GM18873 (cell line): ENCODE measurements at regions not wholly inside any gene's neighbourhood (a gene's known extent, or its start where the extent isn't known, plus 50 kb on each side); places are given as distances from the start of the nearest gene placed in this dataset.
A peak's percentile ranks its signal among the peaks of the same experiment; 100 is the strongest.
"Not testable (repeated sequence)": the region's sequence is repeated elsewhere in the genome, so short reads cannot be mapped to it uniquely, and the experiment has no call there.

Source experiments
- ATAC-seq: cut with Tn5 transposase; IDR thresholded peaks from one replicate; pipeline ENCODE4 v1.9.1; 2021; ENCODE audit warnings: mild to moderate bottlenecking, moderate library complexity, moderate number of reproducible peaks; ENCODE audit not compliant: unreplicated experiment, low FRiP score

DNA sequence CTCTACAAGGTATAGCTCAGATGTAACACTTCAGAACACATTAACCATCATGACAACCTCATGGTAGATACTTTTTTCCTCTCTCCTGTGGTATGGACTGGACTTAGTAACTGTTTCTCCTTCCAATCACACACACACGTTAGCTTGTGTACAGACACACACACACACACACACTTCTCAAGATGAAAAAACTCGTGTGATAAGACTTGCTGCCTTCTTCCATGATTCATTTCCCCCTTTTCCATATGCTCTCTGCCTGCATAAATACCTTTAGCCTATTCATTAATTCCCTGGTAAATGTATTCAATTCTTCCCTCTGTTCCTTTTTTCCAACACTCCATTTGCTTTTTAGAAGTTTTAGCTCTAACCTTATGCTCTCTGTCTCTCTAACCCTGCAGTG is 118.9 kb upstream of the TANK start:
- ATAC-seq, result no peak

DNA sequence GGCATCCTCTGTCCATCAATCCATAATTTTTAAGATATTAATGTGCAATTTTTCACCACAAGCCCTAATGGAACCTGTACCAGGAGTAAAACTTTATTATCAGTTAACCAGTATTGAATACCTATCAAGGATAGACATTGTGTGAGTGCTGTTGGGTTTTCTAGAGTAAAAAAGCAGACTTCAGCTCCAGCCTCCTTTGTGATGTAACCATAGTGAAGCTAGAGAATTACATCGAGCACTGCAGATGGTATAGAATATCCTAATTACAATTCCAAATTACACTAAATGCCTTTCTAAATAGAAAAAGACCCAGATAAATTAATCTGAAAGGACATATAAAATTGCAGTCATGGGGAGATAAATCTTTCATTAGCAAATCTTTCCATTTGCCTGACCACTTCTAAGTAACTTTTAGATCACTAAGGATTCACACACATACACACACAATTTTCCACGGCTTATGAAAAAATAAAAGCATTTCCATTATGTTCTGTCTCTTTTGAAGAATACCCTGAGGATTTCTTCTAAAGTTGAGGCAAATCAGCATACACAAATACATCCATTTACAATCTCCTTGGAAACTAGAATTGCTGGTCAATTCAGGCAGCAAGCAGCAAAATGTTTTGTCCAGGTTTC is 117.1 kb upstream of the TANK start:
- ATAC-seq, result no peak

DNA sequence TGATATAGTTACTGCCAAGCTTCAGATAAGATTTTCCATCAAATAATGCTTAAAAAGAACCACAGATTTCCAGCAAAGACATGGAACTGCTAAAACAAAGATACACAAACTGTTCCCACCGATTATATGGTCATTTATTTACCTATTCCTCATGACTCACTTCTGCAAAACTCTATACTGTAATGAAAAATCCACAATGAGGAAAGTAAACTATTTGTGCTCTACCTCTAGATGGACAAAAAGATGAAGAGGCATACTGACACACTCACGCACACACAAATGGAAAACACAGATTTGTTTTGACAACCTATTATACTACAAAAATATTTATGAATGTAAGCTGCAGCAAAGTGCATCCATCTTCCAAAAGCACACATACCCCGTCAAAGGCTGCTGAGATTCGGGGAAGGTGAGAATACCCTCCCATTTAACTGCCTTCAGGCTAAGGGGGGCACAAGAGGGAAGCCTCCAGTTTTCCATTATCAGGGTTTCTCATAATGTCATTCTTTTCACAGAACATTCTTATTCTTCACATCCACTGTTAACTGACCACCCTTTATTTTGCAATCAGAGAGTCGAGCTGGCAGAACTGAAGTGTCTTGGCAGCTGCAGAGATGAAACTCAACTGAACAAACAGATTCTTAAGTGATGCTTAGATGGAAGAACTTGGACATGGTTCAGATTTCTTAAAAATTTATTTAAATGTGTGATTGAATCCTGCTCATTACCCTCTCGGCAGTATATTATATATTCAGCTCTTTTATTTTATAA is 115.9 kb upstream of the TANK start:
- no peak for ATAC-seq

DNA sequence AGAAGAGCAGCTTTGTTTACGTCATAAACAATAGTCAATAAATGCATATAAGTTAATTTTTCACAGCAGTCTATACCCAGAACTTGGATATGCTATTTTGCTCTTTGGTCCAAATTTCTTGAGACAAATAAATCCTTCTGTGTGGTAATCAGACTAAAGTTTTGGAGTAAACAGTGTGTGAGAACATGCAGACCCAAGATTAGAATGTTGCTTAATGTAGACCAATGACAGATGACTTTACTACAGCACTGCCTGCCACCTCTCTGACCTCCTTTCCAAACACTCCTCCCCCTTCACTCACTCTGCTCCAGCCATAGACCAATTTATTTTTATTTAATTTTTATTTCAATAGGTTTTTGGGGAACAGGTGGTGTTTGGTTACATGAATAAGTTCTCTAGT is 115.3 kb upstream of the TANK start:
- ATAC-seq, result no peak

DNA sequence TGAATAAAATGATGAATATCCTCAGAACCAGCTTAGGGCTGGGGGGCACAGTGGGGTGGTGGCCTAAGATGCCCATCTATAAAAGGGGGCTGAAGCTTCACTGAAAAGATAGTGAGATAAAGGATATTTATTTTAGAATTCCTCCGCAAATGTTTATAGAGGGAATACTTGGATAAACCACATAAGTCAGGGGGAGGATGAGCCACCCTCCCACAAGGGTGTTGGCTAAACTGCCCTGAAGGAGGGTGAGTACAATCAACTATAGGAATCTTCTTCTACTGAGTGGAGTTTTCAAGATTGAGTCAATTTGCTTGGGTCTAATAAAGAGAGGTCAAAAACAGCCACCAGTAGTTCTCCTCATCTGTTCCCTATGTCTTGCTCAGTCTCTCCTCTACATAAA is 114.5 kb upstream of the TANK start:
- ATAC-seq, result no peak

DNA sequence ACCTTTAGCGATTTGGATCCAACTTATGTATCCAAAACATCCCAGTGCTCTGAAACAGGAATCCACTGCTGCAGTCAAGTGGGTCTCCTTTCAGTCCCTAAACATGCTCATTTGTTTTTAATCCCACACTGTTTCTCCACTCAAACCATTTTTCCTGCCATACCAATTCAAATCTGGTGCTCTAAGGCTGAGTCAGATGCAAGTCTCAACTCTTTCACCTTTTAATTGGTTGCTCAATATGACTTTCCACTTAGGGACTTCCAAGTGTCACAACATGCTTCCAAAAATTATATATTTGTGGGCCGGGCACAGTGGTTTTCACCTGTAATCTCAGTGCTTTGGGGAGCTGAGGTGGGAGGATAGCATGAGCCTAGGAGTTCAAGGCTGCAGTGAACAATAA is 113.4 kb upstream of the TANK start:
- ATAC-seq, result no peak

DNA sequence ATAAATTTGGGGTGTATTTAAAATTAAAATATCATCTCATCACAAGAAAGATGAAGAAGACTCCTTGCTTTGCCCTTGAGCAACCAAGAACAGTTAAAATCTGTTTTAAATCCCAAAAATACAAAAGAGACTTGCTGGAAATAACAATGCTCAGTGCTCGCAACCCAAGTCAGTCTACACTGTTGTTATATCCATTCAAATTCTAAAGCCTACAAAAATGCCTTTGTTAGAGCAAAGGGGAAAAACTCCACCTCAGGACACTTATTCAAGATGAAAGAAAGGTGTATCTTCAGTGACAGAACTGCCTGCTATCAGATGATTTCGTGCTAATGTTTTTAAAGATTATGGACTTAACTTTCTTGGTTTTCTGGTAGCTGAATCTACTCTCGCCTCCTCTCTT is 111.9 kb upstream of the TANK start:
- no peak for ATAC-seq

DNA sequence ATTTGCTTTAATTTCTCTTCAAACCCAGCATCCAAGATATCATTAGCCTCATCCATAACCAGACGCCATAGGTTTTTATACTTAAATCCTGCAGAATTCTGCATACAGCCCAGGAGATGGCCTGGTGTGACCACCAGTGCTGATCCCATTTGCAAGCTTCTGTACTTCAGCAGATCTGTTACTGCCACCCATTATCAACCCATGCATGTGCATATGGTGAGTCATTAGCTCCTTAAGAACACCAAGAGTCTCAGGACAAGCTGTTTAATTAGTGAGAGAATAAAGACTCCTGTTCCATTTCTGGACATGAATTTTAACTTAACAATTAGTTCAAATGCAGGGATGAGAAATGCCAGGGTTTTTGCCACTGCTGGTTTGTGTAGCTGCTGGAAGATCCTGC is 110.7 kb upstream of the TANK start:
- ATAC-seq, result no peak

DNA sequence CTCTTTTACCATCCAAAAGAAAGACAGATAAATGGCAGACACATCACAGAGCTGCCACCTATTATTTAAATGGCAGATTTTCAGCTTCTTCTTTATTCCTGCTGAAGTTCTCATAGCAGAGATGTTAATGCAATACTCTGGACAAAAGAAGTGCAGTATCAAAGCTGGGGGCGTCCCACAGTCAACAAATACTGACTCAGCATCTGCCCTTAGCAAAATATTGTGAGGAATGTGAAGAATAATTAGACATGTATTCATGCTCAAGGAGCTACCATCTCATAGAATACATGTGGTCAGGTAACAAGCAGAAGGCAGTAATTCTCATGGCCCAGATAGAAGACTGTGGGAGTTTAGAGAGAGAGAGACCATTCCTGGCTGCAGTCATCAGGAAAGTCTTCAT is 108.0 kb upstream of the TANK start:
- no peak for ATAC-seq

DNA sequence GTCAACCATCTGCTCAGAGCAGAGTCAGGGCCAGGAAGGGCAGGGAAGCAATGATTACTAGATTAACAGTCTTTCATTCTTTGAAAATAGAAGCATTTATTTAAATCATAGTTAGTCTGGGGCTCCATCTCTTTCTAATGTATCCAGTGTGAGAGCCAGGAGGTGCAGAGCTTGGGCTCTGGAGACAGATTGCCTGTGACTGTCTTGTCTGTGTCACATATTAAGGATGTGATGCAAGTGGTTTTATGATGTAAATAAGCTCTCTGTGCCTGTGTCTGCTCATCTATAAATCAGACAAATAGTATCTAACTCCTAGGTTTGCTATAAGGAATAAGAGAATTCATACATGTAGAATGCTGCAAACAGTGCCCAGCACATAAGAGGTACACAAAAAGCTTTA is 104.9 kb upstream of the TANK start:
- ATAC-seq, result no peak

DNA sequence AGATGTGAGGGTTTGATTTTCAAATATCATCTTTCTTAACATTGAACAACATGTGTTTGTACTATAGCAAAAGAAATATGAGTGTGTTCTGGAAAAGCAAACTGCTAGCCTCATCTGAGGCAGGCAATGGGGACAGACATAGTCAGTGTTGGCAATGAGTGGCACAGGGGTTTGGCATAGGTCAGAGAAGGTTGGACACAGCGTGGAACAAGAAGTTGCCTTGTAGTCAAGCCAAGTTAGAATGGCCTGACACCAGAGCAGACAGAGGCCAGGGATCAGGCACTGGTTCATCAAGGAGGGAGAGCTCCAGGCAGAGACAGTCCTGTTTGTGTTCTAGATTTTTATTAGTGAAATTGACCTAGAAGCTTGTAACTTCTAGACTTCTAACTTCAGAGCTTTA is 100.8 kb upstream of the TANK start:
- no peak for ATAC-seq

DNA sequence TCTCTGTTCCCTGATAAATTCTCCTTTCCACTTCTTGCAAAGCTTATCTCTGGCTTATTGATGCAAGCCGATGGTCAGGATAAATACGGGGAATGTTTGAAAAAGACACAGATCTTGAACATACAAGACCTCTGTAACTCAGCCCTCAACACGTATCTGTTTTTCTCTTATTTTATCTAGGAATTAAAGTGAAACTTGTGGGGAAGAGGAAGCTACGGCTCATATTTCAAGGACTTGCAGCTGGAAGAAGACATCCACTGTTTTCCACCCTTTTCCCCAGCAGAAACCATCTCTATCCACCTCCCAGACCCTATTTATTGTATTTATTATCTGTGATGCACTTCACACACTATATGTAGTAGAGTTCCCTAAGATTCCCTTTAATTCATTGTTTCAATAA is 98.4 kb upstream of the TANK start:
- ATAC-seq, result no peak

DNA sequence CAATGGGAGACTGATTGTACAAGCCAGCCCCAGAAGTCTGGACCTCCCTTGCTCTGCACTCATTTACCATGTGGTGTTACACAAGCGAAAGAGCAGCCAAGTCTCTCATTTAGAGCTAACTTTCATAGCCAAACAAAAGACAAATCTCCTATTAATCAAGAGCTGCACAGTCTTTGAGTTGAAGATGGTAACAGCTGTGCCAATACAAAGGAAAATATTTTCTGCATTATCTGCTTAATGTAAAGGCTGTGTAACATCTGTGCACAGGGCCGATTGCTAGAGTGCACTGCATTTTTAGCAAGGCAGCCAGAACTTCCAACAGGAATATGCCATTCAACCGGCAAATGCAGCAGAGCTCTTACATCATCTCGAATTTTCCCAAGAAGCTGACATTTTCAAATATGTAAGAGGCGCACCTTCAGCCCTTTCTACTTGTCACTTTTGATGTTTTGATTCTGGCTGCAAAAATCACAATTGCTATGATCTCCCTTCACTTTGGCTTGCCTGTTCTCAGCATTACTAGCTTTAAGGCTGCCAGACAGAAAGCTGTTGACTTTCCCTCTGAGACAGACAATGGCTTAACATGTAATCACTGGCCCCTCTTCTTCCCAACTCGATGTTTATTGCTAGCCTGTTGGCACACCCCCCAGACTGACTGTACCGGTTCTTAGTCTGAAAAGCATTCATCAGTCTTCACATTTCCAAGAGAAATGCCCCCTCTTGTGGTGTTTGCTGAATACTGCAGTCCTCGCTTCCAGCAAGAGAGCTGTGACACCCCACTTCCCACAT is 96.9 kb upstream of the TANK start:
- peak; percentile 86 for ATAC-seq

DNA sequence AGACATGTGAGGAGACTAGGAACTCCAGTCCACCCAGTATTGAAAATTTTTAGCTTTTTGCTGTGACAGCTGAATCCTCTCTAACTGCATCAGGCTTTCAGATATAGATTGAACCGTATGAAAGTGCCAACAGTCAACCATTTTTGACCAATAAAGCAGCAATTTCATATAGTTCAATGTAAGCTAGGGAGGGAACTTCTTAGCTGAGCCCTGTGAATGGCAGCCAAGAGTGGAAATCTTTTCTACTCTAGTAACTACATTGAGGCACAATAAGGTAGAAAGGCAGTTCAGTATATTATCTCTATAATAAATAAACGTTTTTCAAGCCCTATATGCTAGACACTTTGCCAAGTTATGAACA is 96.3 kb upstream of the TANK start:
- peak; percentile 35 for ATAC-seq

DNA sequence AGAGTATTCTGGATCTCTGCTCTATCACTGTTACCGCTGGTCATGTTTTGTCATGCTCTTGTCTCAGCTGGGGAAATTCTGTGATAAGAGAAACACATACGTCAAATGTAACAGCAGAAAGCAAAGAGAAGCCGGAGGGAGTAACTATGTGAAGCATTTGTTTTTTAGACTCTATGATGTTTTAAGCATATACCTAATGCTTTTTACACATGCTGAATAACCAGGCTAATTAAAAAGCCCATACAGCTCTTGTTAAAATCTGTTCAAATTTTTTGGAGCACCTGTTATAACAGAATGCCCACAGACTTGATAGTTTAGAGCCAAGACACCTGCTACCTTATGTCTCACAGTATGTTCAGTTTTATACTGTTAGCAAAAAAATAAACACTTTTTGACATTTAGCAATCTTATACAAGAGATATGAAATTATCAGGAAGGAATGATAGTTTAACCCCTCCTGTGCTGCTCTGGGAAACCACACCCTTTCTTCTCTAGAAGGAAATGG is 92.3 kb upstream of the TANK start:
- no peak for ATAC-seq

DNA sequence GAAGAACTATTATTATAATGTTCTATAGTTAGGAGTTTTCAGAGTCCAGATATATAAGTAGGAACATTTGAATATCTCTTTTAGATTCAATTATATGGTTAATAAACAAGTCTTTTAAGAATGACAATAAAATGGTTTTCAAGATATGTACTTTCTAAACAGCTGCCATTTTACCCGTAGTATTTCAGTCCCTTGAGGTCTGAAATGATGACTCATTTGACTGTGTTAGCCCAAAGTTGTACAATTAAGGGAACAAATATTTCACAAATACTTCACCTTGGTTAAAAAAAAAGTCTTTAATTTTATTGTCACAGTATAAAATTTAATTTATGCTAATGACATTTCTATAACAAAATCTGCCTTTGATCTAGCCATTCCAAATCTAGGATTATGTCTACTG is 91.6 kb upstream of the TANK start:
- ATAC-seq, result no peak

DNA sequence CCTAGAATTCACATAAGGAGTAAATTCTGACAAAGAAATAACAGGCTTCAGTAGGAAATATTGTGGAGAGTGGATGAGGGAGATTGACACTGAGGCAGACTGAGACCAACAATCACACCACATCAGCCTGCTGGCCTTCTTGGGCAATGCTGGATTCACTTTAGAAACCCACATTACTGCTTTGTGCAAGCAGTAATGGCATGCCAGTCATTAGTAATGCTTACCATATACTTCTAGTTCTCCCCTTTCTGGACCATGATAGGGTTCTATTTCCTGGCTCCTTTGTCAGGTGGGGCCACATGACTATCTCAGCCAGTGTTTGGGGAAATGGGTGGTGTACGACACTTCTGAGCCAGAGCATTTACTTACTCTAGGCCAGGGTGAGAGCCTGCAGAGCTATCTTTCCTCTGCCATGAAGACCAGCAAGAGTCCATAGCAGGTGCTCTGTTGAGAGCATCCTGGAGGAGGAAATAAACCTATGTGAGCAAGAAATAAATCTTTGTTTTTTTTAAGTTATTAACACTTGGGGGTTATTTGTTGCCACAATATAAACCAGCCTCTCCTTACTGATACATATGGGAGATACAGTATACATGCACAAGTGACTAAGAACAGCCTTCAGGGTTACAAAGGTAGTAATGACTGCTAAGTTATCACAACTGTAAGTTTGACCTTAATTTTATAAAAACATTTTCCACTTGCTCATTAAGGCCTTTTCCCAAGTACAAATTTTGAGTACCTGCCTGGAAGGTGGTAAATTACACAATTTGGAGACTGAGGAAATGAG is 89.3 kb upstream of the TANK start:
- ATAC-seq, result no peak

DNA sequence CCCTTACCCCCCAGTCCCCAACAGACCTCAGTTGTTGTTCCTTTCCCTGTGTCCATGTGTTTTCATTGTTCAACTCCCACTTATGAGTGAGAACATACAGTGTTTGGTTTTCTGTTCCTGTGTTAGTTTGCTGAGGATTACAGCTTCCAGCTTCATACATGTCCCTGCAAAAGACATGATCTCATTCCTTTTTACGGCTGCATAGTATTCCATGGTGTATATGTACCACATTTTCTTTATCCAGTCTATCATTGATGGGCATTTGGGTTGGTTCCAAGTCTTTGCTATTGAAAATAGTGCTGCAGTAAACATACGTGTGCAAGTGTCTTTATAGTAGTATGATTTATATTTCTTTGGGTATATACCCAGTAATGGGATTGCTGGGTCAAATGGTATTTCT is 87.8 kb upstream of the TANK start:
- not testable (repeated sequence) for ATAC-seq

DNA sequence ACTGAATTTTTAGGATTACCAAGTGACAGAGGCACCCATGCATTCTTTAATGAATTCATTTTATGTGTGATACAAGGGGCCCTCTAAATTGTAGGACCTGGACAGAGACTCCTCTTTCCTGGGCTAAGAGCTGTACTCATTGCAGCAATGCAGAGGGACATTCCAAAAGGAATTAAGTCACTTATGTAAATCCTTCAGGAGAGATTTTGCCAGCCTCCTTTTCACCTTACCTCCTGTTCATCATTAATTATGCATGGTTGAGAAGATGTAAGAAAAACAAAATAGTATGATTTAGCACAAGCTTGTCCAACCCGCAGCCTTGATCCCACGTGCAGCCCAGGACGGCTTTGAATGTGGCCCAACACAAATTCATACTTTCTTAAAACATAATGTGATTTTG is 84.5 kb upstream of the TANK start:
- ATAC-seq, result no peak

DNA sequence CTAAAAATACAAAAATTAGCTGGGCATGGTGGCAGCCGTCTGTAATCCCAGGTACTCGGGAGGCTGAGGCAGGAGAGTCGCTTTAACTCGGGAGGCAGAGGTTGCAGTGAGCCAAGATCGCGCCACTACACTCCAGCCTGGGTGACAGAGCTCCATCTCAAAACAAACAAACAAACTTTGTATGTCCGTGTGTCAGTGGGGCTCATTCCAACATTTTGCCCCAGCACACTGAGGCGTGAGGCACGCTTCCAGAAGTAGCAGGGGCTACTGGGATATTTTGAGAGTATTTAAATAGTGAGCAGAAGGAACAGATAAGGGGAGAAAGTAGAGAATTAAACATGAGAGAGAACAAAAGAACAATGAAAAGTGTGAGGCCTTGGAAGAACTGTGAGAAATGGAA is 83.3 kb upstream of the TANK start:
- ATAC-seq, result no peak
